Choroid plexus epithelial cell (primary cell): ENCODE measurements at regions not wholly inside any gene's neighbourhood (a gene's known extent, or its start where the extent isn't known, plus 50 kb on each side); places are given as distances from the start of the nearest gene placed in this dataset.

Source experiments
- DNase-seq: peaks from one replicate; pipeline ENCODE4 v3.0.0-alpha.2; 2010; ENCODE audit warnings: low read depth
- H3K4me3 ChIP-seq: 2 replicates; pipeline ENCODE4 v1.5.1; 2011; ENCODE audit warnings: low read depth, mild to moderate bottlenecking, control low read depth, low read length, moderate library complexity
- CTCF ChIP-seq: conservative IDR thresholded peaks from 2 replicates; pipeline ENCODE4 v1.5.1; 2011; ENCODE audit warnings: low read depth, mild to moderate bottlenecking, control low read depth, inconsistent platforms, low read length, moderate library complexity

DNA sequence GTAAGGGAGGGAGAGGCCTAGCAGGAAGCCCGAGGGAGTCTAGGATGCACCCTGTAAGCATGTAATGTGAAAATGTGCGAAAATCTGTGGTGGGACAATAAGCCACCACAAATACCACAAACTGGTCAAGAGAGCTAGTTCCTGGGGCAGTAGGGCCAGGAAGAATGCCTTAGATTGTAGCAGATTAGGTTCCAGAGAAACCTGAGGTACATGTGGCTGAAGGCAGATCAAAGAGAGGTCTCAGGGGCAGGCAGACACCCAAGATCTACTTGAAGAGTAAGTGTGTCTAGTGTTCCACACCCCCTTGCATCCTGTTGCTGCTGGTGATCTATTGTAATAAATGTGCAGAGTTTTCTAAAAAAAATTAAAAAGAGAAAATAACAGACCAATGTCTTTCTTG is 1677.3 kb upstream of the CDH6 start:
- no peak for DNase-seq
- TF ChIP-seq CTCF: no peak
- no peak overlapping the region for H3K4me3 ChIP-seq

DNA sequence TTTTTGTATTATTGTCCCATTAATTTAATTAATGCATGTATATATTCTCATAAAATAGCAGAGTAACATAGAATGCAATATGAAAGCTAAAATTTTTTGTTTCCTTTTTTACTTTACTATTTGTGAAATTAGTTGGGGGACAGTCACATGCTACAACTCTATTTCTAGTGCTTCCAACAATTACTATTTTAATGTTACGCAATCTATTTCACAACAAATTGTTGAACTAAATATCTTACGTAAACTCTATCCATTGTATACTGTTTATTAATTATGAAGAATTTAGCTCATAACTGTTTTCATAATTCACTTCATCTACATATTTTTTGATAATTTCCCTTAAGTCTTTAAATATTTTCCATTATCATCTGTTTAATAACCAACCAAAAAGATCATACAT is 1685.4 kb upstream of the CDH6 start:
- no peak for TF ChIP-seq CTCF
- no peak for DNase-seq
- H3K4me3 ChIP-seq: no peak overlapping the region

- H3K4me3 ChIP-seq: no peak overlapping the region
- no peak for TF ChIP-seq CTCF
- DNase-seq: no peak
Observed at GRCh38 chr5:29504411-29504810, 1689.1 kb upstream of the CDH6 start.

DNA sequence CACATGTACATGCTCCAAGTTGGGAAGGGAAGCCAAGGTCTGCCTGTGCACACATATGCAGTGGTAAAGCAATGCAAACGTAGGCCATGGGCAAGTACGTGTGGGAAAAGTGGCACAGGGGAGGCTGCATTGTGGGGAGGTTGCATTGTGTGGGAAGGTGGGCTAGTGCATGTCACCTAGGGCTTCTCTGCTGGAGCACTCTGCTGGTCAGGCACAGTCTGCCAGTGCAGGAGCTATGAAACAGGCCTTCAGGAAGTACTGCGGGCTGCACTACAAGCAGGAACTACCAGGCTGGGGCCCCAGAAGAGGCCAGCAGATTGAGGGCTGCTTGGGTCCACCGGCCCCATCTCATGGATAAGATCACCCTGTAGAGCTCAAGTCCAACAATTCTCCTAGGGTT is 1694.6 kb upstream of the CDH6 start:
- DNase-seq: no peak
- H3K4me3 ChIP-seq: no peak overlapping the region
- no peak for TF ChIP-seq CTCF

DNA sequence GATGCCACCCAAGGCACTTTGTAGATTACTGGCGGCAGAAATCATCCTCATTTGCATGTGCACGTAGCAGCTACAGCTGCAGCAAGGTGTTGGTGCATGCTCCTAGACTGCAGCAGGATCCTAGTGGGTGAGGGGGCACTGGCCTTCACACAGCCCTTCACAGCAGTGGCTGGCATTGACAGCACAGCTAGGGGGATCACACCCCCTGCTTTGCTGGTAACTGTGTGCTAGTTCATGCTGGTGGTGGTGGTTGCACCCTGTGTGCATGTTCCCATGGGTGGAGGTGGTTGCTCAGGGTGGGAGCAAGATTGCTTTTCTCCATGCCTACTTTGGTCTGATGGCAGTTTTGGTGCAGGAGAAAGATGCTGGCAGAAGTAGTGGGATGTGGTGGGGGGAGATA is 1695.1 kb upstream of the CDH6 start:
- no peak overlapping the region for H3K4me3 ChIP-seq
- TF ChIP-seq CTCF: no peak
- no peak for DNase-seq

GRCh38 chr5:29485333-29485732 is 1708.2 kb upstream of the CDH6 start:
- H3K4me3 ChIP-seq: no peak overlapping the region
- no peak for TF ChIP-seq CTCF
- DNase-seq: no peak

- no peak for DNase-seq
- H3K4me3 ChIP-seq: no peak overlapping the region
- TF ChIP-seq CTCF: no peak
Observed at GRCh38 chr5:29469581-29469980, 1723.9 kb upstream of the CDH6 start.
